Inflammatory macrophage treated with lipopolysaccharide for 4 hours (primary cell): ENCODE measurements at regions not wholly inside any gene's neighbourhood (a gene's known extent, or its start where the extent isn't known, plus 50 kb on each side); places are given as distances from the start of the nearest gene placed in this dataset.

Experiments
- DNase-seq: peaks from one replicate; pipeline ENCODE4 v3.0.0-alpha.2; 2020

GRCh38 chr18:24677011-24677410 is 216.6 kb downstream of the HRH4 start:
- DNase-seq: no peak

- no peak for DNase-seq
Observed at GRCh38 chr18:24678107-24678506, 217.7 kb downstream of the HRH4 start.

DNA sequence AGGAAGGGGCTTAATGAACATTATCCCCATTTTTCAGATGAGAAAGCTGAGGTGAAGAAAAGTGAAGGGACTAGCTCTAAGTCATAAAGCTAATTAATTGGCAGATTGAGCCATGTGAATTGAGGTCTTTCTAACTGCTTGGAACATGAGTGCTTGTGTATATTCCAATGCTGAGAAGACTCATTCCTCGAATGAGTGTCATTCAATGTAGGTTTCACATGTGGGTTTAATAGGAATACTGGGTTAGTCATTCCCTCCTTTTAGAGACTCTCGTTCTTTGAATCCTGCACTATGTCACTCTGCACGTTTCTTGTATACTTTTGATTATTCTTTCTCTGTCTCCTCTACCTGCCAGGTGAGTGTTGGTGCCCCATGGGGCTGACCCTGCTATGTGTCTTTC is 218.2 kb downstream of the HRH4 start:
- DNase-seq: no peak

DNA sequence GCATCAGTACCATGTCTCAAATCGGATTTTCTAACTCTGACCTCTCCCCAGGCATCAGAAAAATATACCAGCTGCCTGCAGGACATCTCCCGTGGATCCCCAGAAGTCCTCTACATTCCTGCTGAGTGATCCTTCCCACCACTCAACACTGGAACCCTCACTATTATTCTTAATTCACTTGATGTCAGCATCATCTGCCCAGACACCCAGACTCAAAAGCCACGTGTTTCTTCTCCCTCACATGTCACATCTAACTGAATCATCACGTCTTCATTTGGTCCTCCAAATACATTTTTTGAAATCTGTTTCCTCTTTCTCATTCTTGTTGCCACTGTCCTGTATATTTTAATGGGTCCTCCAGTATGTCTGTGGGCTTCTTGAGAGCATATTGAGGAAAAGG is 218.6 kb downstream of the HRH4 start:
- DNase-seq: no peak

- no peak for DNase-seq
Observed at GRCh38 chr18:24683925-24684324, 223.5 kb downstream of the HRH4 start.

GRCh38 chr18:24685254-24685959 is 225.0 kb downstream of the HRH4 start:
- no peak for DNase-seq

- DNase-seq: no peak
Observed at GRCh38 chr18:24695168-24695567, 234.7 kb downstream of the HRH4 start.

DNA sequence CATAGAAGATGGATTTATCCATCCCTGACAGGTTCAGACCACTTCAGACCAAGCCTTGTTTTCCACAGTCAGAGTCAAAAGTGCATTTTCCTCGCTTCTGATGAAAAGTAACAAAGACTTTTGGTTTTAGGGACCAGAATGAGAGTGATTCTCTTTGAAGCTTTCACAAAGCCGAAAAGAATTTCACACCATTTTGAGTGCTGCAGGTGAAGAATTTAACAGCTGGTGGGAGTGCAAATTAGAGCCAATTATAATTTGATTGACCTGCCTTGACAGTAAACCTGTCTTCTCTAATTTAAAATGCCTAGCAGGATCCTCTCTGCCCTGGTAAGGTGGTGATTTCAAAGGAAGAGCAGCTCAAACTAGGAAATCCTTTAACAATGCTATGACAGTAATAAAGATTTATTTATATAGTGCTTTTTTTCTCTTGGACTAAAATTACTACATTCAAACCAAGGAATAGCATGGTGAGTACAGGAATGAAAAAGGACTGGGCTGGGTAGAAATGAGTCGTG is 241.6 kb downstream of the HRH4 start:
- DNase-seq: no peak

GRCh38 chr18:24703316-24703715 is 242.9 kb downstream of the HRH4 start:
- DNase-seq: no peak

DNA sequence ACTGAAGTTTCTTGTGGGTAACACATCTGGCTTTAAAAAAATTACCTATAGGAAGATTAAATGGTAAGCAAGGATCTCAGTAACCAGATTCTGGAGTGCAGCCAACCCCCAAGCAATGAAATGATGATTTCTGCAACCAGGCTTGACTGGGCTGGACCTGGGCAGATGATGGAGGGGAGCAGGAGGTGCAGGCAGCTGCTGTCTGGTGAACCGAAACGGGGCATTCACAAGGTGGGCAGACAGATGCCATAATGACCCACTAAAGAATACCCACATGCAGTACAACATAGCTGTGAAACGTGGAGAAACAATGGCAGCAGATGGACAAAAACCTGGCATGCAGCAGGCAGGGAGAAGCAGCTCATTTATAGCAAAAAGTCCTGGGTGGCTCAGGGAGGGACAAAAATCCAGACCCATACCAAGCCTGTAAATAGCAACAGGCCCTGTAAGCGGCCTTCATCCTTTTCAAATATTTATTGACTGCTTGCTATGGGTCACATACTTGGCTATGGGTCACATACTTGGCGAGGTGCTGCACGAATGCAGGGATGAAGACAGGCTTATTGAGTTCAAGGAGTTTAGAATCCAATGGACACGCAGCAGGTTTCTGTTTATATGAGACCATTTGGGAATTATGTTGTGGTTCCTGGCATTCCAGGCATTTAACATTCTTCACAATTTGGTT is 244.7 kb downstream of the HRH4 start:
- no peak for DNase-seq

GRCh38 chr18:24710474-24710873 is 250.0 kb downstream of the HRH4 start:
- no peak for DNase-seq

GRCh38 chr18:24719791-24720190 is 259.4 kb downstream of the HRH4 start:
- no peak for DNase-seq

- no peak for DNase-seq
Observed at GRCh38 chr18:24721388-24721787, 261.0 kb downstream of the HRH4 start.

DNA sequence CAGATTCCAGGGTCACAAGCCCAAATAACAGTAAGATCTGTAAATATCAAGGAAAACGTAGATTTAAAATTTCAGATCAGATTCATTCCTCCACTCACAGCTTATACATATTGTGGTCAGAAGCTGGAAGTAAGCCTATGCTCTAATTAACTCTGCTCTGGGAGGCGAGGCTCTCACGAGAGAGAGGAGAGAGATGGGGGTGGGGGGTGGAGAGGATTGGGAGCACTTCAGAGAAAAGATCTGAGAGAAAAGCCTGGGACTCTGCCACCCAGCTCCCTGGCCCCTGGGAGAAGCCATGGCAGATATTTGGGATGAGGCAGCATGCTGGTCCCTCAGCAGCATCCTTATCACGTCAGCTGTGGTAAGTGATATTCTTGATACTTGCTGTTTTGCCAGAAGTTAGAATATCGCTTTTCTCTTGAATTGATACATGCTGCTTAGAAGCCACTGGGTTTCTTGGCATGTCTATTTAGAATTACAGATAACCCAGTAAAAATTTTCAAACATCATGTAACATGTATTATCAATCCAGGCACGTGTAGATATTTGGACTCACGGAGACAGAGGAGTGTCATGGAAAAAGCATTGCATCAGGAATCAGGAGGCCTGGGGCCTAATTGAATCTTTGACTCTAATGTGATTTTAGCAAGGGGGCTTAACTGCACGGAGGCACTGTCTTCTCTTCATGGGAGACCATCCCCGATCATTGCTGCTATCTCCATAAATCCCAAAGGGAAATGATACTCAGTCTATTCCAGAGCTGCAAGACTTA is 265.4 kb downstream of the HRH4 start:
- DNase-seq: no peak

DNA sequence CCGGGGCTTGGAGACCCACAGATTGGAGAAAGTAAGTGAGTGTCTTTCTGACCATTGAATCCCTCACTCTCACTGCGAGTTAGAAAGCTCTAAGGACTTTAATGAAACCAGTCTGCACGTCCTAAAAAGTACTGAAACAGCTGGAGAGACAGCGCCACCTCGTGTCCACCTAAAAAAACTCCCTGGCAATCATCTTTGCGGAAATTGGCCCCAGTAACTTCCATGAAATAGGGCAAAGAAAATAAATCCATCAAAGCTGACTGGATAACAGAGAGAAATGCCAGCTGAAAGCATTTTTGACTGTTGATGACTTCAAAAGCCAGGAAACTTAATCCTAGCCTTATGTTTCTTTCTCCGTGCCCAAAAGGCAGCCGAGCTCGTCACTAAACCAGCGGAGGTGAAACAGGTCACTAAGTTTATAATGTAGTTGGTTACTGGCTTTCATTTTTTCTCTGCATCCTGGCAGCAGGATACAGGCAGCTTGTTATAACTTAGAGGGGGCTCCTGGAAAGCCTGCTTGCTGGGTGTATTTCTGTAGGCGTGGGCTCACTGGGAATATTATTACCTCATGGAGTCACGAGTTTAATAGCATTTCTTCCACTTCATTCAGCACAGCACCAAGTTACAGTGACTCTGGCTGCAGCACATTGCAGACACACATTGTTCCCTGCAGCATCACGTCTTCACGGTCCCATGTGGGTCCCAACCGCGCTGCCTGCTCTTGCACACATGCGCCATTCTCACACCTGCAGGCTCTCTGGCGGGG is 266.5 kb downstream of the HRH4 start:
- peak; percentile 53 for DNase-seq

- DNase-seq: no peak
Observed at GRCh38 chr18:24727685-24728084, 267.2 kb downstream of the HRH4 start.

GRCh38 chr18:24731158-24731557 is 270.7 kb downstream of the HRH4 start:
- no peak for DNase-seq

- DNase-seq: no peak
Observed at GRCh38 chr18:24731981-24732380, 271.5 kb downstream of the HRH4 start.

DNA sequence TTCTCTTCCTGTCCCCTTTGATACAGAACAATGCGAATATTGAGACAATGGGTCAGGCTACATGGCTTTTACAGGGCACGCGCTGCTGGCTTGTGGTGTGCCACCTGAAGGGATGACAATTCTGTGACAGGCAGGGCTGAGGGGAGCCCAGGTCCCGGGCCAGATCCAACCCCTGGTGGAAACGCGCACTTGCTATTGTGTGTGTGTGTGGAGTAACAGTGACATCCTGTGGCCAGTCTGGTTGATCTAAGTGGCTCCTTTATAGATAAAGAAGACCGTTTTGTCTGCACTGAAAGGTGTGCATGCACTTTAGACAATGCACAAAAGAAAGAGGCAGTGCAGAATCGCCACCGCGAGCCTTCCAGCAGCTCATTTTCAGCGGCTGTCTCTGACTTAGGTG is 273.6 kb downstream of the HRH4 start:
- DNase-seq: no peak

DNA sequence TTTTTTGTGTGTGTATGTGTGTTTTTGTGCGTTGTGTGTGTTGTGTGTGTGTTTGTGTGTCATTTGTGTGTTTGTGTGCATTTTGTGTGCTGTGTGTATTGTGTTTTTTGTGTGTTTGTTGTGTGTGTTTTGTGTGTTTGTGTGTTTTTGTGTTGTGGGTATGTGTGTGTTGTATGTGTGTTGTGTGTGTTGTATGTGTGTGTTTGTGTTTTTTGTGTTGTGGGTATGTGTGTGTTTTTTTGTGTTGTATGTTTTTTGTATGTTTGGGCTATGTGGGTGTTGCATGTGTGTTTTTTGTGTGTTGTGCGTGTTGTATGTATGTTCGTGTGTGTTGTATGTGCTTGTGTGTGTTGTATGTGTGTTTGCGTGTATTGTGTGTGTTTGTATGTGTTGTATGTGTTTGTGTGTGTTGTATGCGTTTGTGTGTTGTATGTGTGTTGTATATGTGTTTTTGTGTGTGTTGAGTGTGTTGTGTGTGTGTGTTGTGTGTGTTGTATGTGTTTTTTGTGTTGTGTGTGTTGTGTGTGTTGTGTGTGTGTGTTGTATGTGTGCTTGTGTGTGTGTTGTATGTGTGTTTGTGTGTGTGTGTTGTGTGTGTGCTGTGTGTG is 275.3 kb downstream of the HRH4 start:
- DNase-seq: no peak

DNA sequence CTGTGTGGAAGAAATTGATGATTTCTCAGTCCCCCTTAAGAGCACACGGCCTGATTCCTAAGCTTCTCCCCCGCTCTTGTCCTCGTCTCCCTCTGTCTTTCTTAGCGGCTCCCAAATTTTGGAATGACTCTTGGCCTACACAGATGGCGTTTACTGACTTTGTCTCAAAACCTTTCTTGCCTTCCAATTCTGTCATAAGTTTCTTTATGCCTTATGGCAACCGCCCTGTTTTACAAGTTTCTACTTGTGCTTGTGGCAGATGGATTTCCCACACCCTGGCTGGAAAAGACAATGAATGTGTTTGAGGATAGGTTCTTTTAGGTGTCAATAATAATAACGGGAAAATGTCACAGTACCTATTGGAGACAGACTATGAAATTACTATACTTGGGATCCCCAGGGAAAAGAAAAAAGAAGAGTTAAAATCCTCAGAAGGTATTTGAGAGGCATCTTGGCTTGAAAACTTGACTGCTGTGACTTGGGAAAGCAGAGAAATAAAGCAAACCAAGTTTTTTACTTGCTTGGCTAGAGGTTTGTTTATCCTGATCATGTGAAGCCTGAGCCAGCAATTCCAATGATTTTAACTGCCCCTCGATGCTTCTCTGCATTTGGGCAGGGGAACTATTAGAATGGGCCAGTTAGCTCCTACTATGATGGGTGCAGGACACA is 276.4 kb downstream of the HRH4 start:
- DNase-seq: no peak

- no peak for DNase-seq
Observed at GRCh38 chr18:24740829-24741228, 280.4 kb downstream of the HRH4 start.
